ENCODE measurements at regions not wholly inside any gene's neighbourhood (a gene's known extent, or its start where the extent isn't known, plus 50 kb on each side); places are given as distances from the start of the nearest gene placed in this dataset.

- DNase-seq, result no peak
Observed at GRCh38 chr6:2562721-2563451, 187.8 kb downstream of the MYLK4 start.

DNA sequence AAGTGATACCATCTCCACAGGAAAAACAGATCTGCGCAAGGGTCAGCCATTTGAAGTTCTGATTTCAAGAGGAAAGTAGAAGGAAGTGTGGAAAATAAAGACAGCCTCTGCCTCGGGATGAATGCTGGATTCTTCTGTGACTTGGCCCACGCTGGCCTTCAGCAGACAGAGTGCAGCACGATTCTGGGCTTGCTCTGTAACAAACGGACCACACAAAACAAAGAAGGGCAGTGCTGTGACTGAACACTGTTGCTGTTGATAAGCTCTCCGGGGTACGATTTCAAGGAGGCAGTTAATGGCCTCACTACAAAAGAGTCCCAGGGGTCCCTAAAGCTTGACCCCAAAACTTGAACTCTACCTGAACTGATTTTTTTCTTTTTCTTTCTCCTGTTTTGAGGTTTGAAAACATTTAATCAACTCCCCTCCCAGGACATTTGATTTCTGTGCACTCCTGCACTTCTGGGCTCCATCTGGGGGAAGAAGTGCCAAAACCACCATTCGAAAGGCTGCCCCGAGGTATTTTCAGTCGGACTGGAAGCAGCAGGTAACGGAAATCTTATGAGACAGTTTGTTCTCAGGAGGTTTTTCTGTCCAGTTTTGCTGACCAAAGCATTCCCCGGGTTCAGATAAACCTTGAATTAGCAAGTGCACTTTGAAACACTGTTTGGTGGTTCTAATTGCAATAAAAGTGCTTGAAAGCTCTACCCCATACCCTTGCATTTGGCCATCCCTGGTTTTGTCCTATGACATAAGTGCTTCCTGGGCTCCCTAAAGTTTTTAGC is 189.6 kb downstream of the MYLK4 start:
- no peak for DNase-seq

DNA sequence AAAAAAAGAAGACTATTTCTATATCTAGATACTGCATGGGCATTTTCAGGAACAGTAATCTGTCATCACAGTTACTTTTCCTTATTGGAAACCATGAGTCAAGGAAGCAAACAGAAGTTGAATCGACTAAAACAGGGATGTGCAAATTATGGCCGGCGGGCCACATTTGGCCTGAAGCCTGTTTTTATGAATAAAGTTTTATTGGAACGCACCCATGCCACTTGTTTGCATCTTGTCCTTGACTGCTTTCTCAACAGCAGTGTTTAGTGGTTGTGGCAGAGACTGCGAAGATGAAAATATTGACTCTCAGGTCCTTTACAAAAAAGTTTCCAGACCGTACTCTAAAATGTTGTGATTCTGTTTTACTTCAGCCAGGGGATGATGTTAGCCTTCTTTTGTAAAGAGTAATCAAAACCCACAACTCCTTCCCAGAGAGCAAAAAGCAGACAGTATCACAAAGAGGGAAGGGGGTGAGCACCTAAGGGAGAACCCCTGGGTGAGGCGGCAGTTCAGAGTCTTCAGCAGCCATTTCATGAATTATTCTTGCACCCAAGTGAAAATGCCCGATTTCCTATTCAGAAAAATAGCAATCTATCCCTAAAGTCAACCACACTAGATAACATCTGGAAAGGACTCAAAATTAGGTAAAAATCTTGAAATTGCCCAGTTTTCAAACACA is 190.4 kb downstream of the MYLK4 start:
- DNase-seq, result no peak

DNA sequence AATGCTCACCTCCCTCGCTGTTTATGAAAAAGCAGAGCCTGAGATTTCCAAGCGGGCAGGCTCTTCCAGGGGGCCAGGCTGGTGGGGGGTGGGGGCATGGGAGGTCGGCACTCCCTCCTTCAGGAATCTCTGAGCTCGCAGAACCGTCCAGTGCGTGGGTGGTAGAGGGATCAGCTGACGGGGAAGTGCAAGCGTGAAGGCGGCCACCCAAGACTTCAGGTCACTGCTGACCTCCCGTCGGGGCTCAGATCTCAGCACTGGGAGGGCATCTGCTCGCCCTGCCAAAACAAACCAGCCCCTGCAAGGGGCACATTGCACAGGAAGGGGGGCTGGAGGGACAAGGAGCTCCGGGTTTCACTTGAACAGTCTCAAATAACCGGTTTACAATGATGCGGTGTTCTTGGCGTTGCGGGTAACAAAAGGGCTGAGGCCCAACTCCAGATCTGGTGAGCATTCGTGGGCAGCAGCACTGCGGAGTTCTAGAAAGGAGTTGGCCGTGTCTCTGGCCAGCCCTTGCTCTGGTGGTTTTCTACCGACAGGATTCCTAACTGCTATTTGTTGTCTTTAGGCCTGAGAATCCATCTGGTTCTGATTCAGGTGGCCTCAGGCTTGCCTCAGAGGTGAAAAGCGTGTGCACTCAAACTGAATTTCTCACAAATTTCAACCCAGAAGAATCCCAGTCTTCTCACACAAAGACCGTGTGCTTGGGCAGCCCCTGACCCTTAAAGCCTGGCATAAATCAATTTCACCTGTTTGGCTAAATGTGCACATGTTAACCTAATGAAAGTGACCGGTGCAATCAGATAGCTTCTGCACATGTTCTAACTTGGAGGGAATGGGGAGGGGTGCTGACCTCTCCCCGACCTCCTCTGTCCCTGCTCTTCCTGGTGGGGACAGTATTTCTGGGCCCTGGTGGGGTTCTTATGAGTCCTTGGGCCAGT is 191.6 kb downstream of the MYLK4 start:
- DNase-seq, result no peak

GRCh38 chr6:2558098-2558680 is 192.5 kb downstream of the MYLK4 start:
- DNase-seq, result no peak

DNA sequence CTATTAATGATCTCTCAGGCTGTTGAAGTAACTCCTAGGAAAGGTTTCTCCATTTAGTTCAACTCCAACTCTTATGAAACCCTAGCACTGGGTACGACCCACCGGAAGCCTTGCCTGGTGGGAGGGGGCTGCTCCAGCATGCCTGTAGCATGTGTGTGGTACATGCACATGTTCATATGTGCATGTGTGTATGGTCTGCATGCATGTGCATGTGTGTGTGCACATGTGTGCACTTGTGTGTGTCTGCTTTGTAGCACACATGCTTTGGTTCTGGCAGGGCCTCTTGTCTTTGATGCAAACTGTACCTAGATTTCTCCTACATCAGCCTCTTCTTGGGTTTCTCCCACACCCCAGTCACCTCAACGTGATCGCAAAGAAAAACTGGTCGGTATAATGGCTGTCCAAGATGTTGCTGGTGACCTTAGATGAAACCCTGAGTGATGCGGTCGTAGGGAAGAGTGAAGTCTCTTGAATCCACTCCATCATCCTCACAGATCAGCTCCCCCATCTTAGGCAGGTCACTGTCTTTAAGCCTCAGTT is 193.5 kb downstream of the MYLK4 start:
- no peak for DNase-seq

DNA sequence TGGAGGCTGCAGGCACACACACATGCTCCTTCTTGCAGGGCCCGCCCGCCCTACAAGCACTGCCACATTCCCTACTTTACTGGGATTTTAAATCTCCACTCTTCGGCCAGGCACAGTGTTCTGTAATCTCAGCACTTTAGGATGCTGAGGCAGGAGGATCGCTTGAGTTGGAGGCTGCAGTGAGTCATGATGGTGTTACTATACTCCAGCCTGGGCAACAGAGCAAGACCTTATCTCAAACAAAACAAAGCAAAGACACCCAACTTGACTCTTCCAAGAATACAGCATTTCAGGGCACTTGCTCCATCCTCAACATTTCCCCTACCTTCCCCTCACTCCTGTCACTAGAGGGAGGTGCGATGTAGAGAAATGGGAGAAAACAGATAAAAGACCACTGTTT is 194.0 kb downstream of the MYLK4 start:
- no peak for DNase-seq

- DNase-seq, result no peak
Observed at GRCh38 chr6:2554651-2555260, 196.0 kb downstream of the MYLK4 start.

DNA sequence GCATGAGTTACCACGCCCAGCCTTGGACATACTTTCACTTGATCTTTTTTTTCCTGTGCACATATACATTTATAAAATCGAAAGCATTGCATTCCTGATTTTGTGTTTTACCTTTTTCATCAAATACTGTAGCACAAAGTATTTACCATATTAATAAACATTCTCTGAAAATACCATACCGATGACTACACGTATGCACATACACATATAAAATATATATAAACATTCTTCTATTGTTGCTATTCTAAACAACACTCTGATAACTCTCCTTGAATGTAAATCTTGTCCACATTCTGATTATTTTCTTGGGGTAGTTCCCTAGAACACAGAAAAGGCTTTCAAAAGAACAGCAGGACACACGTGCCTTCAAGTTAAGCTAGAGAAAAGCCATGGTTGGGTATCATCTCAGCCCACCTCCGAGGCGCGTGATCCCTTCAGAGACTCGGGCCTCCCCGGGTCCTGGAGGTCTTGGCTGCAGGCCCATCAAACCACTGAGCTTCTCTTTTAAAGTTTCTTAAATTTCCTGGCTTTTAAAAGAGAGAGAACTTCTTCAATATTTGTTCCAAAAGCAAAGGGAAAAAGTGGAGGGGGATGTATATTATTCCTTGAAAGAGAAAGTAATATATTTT is 198.1 kb downstream of the MYLK4 start:
- no peak for DNase-seq

- no peak for DNase-seq
Observed at GRCh38 chr6:2551705-2552104, 199.0 kb downstream of the MYLK4 start.

DNA sequence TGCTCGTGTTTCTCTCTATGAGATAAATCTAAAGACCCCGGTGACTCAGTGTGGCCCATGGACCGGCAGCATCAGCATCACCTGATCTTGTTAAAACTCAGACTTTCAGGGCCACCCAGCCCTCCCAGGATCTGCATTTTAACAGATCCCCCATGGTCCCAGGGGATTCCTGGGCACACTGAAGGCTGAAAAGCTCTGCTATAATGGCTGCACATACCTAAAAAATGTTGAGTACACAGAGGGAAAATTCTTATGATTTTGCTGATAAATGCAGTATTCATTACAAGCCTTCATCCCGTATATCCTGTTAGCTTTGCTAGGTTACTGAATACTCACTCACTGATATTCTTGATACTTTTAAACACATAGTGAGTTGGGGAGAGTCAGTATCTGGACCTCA is 200.5 kb downstream of the MYLK4 start:
- no peak for DNase-seq

GRCh38 chr6:2549834-2550233 is 200.9 kb downstream of the MYLK4 start:
- no peak for DNase-seq

DNA sequence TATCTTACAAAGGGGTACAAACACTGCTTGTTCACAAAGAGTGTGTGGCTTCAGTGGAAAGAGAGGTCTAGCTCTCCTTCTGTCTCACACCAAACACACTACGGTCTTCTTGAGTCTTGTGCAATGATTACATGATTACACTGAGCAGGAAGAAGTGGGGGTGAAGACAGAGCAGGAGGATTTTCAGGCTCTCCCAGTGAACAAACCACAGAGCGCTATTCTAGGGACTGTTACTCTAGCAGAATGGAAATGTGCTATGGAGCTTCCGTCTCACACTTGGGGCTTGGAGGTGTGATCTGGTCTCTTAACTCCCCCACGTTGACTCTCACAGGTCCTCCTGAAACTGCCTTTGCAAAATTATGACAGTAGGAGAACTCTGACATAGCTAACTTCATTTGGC is 203.4 kb downstream of the MYLK4 start:
- peak; percentile 16 for DNase-seq

DNA sequence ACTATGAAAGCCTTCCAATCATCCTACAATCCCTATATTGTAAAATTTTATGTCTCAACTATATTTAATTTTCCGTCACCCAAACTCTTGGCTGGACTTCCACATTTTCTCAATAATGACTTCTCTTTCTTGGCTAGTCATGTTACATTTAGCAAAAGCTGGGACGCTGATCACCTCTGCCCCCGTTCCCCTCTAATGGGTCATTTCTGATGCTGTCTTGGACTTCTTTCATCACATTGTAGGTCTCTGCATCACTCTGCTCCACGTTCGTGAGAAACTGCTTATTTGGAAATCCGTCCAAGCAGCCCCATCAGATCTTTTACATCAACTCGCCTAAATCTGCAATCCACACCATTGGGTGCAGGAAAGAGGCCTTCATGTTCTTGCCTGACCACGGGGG is 203.8 kb downstream of the MYLK4 start:
- DNase-seq, result no peak

DNA sequence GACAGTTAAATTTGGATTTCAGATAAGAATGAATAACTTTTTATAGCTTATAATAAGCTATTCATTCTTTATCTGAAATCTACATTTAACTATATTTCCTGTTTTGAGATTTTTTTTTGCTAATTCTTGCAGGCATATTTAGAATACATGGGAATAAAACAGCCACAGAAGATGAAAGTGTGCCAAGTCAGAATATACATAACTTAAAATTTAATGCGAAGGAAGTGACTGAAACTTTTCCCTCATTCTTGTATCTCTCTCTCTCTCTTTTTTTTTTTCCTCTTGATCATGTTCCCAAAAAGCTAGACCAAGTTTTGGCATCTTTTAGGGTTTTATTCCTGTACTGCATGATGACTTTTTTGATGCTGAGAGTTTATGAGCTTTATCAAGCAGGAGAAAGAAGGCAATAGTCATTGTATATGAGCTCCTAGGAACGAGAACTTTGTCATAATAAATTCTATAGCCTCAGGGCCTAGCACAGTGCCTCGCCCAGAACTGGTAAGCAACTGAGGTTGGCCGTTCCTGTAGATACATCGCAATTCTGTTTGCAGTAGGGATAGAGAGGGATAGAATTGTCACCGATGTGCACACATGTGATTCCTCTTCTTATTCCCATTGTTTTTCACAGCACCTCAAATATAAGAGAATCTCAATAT is 205.2 kb downstream of the MYLK4 start:
- no peak for DNase-seq

DNA sequence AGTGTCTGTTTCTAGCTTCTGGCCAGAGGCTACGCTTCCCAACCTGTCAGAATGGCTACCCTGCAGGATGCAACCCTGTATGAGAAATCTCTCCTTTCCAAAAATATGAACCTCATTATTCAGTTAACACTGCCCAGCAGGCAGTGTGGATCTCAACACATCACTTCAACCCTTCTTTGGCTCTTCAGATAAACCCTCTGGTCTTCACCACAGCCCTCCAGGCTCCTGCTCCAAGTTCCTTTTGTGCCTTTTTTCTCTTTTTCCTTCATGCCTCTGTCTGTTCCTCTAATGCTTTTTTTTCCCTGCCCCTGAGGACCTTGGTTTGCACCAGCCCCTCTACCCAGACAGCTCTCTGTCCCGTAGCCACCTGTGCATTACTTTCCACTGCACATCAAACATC is 207.4 kb downstream of the MYLK4 start:
- no peak for DNase-seq

GRCh38 chr6:2542858-2543218 is 207.9 kb downstream of the MYLK4 start:
- DNase-seq, result peak; percentile 99

- DNase-seq, result peak; percentile 71
Observed at GRCh38 chr6:2542101-2542857, 208.4 kb downstream of the MYLK4 start.

GRCh38 chr6:2536451-2536850 is 214.3 kb downstream of the MYLK4 start:
- DNase-seq, result no peak

DNA sequence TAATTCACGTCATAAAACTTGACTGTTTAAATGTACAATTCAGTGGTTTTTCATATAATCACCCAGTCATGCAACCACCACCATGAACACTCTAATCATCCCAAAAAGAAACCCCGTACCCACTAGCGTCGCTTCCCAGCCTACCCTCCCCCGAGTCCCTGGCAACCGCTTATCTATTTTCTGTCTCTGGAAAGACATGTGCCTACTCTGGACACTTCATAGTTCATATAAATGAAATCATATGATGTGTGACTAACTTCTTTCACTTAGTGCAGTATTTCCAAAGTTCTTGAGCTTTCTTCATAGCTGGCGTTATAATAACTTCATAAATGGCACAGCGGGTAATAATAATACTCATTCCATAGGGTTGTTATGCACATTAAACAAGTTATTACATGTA is 215.2 kb downstream of the MYLK4 start:
- peak; percentile 74 for DNase-seq
